Sigmoid colon (tissue), 4 donors: ENCODE measurements at regions not wholly inside any gene's neighbourhood (a gene's known extent, or its start where the extent isn't known, plus 50 kb on each side); places are given as distances from the start of the nearest gene placed in this dataset.

Experiments used
- POLR2AphosphoS5 ChIP-seq, 4 donors: sonication (generic); formaldehyde crosslinking; IDR thresholded peaks; one replicate each; pipeline ENCODE4 v1.6.1; 2017; ENCODE audit warnings: antibody characterized with exemption in 4 of 4
- TF ChIP-seq, protein P1 (sequence below), 4 experiments: fragments of 450-650 bp in 3 of 4; fragments of 200-600 bp in 1 of 4; IDR thresholded peaks; one replicate each; pipeline ENCODE4 v1.5.1; 2016 to 2019; ENCODE audit warnings: antibody characterized with exemption in 4 of 4, mild to moderate bottlenecking in 3 of 4, moderate library complexity in 2 of 4

DNA sequence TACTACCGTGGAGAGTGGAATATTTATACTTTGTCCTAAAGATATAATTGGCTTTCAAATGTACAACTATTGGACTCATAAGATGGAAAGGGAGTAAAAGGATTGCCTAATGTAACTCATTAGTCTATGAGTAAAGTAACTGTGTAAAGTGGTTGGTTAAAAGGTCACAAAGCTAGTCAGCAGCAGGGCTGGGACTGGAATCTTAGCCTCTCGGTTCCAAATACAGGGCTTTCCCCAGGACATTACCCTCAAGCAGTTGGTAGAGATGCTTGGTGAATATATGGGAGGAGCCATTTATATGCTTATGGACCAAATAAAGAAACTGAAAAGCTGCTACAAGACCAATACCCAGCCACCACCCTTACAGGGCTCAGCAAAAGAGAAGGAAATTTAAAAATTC lies 283.7 kb downstream of the HLX start:
- TF ChIP-seq, protein P1, sequence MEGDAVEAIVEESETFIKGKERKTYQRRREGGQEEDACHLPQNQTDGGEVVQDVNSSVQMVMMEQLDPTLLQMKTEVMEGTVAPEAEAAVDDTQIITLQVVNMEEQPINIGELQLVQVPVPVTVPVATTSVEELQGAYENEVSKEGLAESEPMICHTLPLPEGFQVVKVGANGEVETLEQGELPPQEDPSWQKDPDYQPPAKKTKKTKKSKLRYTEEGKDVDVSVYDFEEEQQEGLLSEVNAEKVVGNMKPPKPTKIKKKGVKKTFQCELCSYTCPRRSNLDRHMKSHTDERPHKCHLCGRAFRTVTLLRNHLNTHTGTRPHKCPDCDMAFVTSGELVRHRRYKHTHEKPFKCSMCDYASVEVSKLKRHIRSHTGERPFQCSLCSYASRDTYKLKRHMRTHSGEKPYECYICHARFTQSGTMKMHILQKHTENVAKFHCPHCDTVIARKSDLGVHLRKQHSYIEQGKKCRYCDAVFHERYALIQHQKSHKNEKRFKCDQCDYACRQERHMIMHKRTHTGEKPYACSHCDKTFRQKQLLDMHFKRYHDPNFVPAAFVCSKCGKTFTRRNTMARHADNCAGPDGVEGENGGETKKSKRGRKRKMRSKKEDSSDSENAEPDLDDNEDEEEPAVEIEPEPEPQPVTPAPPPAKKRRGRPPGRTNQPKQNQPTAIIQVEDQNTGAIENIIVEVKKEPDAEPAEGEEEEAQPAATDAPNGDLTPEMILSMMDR (IDR thresholded peaks at IDR 0.05) = no peak
- no peak for TF ChIP-seq POLR2AphosphoS5 (IDR thresholded peaks at IDR 0.05)
